WTC11 (cell line): ENCODE measurements at regions not wholly inside any gene's neighbourhood (a gene's known extent, or its start where the extent isn't known, plus 50 kb on each side); places are given as distances from the start of the nearest gene placed in this dataset.

Experiments
- ATAC-seq: fragments of 200-7000 bp; cut with Tn5 transposase; 2 replicates; pipeline ENCODE4 v1.10.0; 2021; ENCODE audit warnings: mild to moderate bottlenecking, moderate library complexity
- CTCF ChIA-PET: fragments of 300-600 bp; sonication (Branson Sonifier 250); formaldehyde crosslinking; loops from one replicate; lab custom pipeline; 2021; ENCODE audit warnings: antibody characterized with exemption; lab: Charles Lee
- POLR2A ChIA-PET: fragments of 350-600 bp; sonication (Branson Sonifier 250); formaldehyde crosslinking; loops from one replicate; lab custom pipeline; 2021; ENCODE audit warnings: antibody characterized with exemption; lab: Charles Lee
- DNase-seq: peaks from one replicate; pipeline ENCODE4 v3.0.0; 2021; ENCODE audit warnings: low spot score
- H3K27ac Mint-ChIP-seq: 2 replicates; pipeline ENCODE4 v1.8.0; 2021; ENCODE audit warnings: mixed read lengths
- H3K27me3 Mint-ChIP-seq: 2 replicates; pipeline ENCODE4 v1.8.0; 2021; ENCODE audit warnings: low read depth, mild to moderate bottlenecking, moderate library complexity, mixed read lengths
- H3K36me3 Mint-ChIP-seq: 2 replicates; pipeline ENCODE4 v1.8.0; 2021; ENCODE audit warnings: mixed read lengths
- H3K4me1 Mint-ChIP-seq: 2 replicates; pipeline ENCODE4 v1.8.0; 2022; ENCODE audit warnings: mixed read lengths
- H3K4me3 Mint-ChIP-seq: 2 replicates; pipeline ENCODE4 v1.8.0; 2021; ENCODE audit warnings: mild to moderate bottlenecking, moderate library complexity, mixed read lengths
- H3K9me3 Mint-ChIP-seq: 2 replicates; pipeline ENCODE4 v1.8.0; 2021; ENCODE audit warnings: mixed read lengths
- FOXK1 ChIP-seq: sonication (generic); formaldehyde crosslinking; IDR thresholded peaks from 2 replicates; pipeline ENCODE4 v1.8.0; 2022; ENCODE audit warnings: mild to moderate bottlenecking, moderate library complexity, missing genetic modification reagents
- GTF2I ChIP-seq: fragments of 250-450 bp; sonication (Bioruptor Pico); conservative IDR thresholded peaks from 2 replicates; pipeline ENCODE4 v1.4.0; 2021; ENCODE audit warnings: mild to moderate bottlenecking
- MXD4 ChIP-seq: fragments of 250-450 bp; sonication (Bioruptor Pico); IDR thresholded peaks from 2 replicates; pipeline ENCODE4 v1.8.0; 2021; ENCODE audit warnings: mild to moderate bottlenecking, moderate library complexity, borderline replicate concordance
- MYBL2 ChIP-seq: sonication (generic); formaldehyde crosslinking; IDR thresholded peaks from 2 replicates; pipeline ENCODE4 v1.8.1; 2023; ENCODE audit warnings: mild to moderate bottlenecking, moderate library complexity, missing genetic modification reagents
- SOX15 ChIP-seq: fragments of 250-450 bp; sonication (Bioruptor Pico); IDR thresholded peaks from 2 replicates; pipeline ENCODE4 v1.9.0; 2021; ENCODE audit warnings: mild to moderate bottlenecking
- SP1 ChIP-seq: sonication (generic); formaldehyde crosslinking; conservative IDR thresholded peaks from 2 replicates; pipeline ENCODE4 v1.8.1; 2022; ENCODE audit warnings: missing genetic modification reagents
- ZNF671 ChIP-seq: fragments of 250-450 bp; sonication (Bioruptor Pico); IDR thresholded peaks from 2 replicates; pipeline ENCODE4 v1.8.0; 2021; ENCODE audit warnings: mild to moderate bottlenecking
- TF ChIP-seq, protein P1 (sequence below): sonication (generic); formaldehyde crosslinking; IDR thresholded peaks from 2 replicates; pipeline ENCODE4 v1.8.1; 2023; ENCODE audit warnings: mild to moderate bottlenecking, moderate library complexity, missing genetic modification reagents
- TF ChIP-seq, protein P2 (sequence below): fragments of 250-450 bp; sonication (Bioruptor Pico); IDR thresholded peaks from 2 replicates; pipeline ENCODE4 v1.9.0; 2021; ENCODE audit warnings: mild to moderate bottlenecking
- TF ChIP-seq, protein P3 (sequence below): sonication (generic); formaldehyde crosslinking; conservative IDR thresholded peaks from 2 replicates; pipeline ENCODE4 v1.8.1; 2023; ENCODE audit warnings: mild to moderate bottlenecking, low read depth, missing genetic modification reagents, moderate library complexity
- TF ChIP-seq, protein P4 (sequence below): sonication (generic); formaldehyde crosslinking; conservative IDR thresholded peaks from 2 replicates; pipeline ENCODE4 v1.8.1; 2022; ENCODE audit warnings: mild to moderate bottlenecking, missing genetic modification reagents
- TF ChIP-seq, protein P5 (sequence below): sonication (generic); formaldehyde crosslinking; IDR thresholded peaks from 2 replicates; pipeline ENCODE4 v1.8.1; 2022; ENCODE audit warnings: missing genetic modification reagents, borderline replicate concordance

DNA sequence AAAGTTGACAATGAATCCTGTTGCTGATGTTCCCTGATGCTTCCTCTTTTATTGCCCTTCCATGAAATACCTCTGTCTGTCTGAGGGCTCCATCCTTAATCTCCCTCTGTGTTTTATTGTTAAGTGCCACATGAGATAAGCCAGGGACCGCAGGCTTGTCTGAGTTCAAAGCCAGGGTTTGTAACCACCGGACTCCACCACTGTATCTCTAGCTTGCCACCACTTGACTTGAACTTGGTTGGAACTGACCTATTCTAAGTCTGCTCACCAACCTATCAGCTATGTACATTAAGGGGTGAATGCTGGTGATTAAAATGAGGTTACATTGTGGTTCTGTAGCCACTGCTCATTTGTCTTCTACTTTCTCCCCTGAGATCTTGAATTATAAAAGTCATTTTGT is 328.5 kb upstream of the ZEB2 start (continued):
- TF ChIP-seq, protein P1, sequence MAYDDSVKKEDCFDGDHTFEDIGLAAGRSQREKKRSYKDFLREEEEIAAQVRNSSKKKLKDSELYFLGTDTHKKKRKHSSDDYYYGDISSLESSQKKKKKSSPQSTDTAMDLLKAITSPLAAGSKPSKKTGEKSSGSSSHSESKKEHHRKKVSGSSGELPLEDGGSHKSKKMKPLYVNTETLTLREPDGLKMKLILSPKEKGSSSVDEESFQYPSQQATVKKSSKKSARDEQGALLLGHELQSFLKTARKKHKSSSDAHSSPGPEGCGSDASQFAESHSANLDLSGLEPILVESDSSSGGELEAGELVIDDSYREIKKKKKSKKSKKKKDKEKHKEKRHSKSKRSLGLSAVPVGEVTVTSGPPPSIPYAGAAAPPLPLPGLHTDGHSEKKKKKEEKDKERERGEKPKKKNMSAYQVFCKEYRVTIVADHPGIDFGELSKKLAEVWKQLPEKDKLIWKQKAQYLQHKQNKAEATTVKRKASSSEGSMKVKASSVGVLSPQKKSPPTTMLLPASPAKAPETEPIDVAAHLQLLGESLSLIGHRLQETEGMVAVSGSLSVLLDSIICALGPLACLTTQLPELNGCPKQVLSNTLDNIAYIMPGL, result no peak
- TF ChIP-seq GTF2I, result no peak
- no peak for TF ChIP-seq MXD4

DNA sequence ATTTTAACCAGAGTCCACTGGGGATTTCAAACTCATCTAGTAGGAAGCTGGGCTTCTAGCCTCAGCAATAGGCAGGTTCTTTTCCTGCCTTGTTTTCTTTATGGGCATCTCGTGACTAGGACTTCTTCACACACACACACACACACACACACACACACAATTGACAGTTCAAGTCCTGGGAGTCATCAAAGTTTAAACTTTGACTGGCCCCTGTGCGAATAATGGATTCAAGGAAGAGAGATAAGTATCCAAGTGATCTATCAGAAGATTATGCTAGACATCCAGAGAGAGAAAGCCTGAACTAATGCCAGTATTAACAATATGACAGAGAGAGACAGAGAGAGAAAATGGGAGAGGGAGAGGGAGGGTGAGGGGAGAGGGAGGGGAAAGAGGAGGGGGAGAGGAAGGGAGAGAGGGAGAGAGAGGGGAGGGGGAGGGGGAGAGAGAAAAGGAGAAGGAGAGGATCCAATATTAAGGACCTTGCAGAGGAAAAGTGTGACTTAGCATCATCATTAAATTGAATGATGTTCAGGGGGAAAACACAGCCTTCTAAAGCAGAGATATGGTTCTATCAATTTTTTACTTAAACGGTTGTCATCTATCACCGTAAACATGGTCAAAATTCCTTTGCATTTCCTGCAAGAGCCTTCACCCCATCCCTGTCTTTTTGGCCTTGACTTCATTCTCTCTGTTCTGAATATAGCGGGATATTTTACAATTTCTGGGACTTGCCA is 327.6 kb upstream of the ZEB2 start:
- ATAC-seq (no peak), DNase-seq (no peak)
- H3K4me3 Mint-ChIP-seq, result no peak overlapping the region
- H3K9me3 Mint-ChIP-seq, result no peaks in the 10 kb centered on the region; the same call in 1 of the 2 replicates
- CTCF ChIA-PET, result no interaction called here
- H3K36me3 Mint-ChIP-seq, result no peaks in the 10 kb centered on the region
- no peaks in the 10 kb centered on the region for H3K27me3 Mint-ChIP-seq
- no peak overlapping the region for H3K27ac Mint-ChIP-seq
- H3K4me1 Mint-ChIP-seq, result peaks cover 27% of the 10 kb centered on the region
- no peak for TF ChIP-seq SOX15 (CRISPR knock-in tag)
- TF ChIP-seq MYBL2 (CRISPR knock-in tag), result no peak
- no peak for TF ChIP-seq GTF2I
- TF ChIP-seq, protein P2, sequence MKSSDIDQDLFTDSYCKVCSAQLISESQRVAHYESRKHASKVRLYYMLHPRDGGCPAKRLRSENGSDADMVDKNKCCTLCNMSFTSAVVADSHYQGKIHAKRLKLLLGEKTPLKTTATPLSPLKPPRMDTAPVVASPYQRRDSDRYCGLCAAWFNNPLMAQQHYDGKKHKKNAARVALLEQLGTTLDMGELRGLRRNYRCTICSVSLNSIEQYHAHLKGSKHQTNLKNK, result no peak
- no peak for TF ChIP-seq SP1 (CRISPR knock-in tag)
- TF ChIP-seq, protein P1, result no peak
- TF ChIP-seq, protein P3, sequence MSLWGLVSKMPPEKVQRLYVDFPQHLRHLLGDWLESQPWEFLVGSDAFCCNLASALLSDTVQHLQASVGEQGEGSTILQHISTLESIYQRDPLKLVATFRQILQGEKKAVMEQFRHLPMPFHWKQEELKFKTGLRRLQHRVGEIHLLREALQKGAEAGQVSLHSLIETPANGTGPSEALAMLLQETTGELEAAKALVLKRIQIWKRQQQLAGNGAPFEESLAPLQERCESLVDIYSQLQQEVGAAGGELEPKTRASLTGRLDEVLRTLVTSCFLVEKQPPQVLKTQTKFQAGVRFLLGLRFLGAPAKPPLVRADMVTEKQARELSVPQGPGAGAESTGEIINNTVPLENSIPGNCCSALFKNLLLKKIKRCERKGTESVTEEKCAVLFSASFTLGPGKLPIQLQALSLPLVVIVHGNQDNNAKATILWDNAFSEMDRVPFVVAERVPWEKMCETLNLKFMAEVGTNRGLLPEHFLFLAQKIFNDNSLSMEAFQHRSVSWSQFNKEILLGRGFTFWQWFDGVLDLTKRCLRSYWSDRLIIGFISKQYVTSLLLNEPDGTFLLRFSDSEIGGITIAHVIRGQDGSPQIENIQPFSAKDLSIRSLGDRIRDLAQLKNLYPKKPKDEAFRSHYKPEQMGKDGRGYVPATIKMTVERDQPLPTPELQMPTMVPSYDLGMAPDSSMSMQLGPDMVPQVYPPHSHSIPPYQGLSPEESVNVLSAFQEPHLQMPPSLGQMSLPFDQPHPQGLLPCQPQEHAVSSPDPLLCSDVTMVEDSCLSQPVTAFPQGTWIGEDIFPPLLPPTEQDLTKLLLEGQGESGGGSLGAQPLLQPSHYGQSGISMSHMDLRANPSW, result no peak
- TF ChIP-seq ZNF671 (CRISPR knock-in tag), result no peak
- TF ChIP-seq, protein P4, sequence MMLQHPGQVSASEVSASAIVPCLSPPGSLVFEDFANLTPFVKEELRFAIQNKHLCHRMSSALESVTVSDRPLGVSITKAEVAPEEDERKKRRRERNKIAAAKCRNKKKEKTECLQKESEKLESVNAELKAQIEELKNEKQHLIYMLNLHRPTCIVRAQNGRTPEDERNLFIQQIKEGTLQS (CRISPR knock-in tag), result no peak
- TF ChIP-seq, protein P5, sequence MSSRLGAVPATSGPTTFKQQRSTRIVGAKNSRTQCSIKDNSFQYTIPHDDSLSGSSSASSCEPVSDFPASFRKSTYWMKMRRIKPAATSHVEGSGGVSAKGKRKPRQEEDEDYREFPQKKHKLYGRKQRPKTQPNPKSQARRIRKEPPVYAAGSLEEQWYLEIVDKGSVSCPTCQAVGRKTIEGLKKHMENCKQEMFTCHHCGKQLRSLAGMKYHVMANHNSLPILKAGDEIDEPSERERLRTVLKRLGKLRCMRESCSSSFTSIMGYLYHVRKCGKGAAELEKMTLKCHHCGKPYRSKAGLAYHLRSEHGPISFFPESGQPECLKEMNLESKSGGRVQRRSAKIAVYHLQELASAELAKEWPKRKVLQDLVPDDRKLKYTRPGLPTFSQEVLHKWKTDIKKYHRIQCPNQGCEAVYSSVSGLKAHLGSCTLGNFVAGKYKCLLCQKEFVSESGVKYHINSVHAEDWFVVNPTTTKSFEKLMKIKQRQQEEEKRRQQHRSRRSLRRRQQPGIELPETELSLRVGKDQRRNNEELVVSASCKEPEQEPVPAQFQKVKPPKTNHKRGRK (CRISPR knock-in tag), result no peak
- POLR2A ChIA-PET, result no interaction called here

DNA sequence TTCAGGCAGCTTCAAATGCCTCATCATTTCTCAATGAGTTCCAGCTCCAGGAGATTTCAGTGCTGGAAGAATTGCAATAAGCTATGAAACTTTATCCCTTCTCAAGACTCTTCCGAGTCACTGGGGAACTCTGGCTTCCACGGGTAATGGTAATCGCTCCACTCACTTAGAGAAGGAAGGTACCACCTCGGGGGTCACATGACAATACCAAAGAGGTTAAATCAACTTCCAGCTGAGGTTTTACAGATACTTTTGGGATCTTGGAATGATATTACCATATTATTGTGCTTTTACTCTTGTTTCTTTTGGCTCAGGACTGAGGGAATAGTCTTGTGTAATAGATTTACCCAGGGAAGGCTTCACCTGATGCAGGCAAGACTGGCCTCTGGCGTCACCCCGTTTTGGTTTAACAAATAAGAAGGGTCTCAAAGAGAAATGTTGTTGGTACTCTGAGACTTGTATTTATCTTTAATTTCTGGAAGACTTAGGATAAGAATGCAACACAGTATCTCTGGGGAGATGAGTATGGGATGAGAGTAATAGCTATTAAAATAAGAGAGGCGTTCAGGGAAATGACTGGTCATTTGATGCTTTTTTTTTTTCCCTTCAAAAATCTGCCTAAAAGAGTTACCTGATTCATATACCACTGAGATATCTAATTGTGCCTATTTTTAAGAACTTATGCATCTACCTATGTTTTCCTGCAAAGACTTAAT is 316.9 kb upstream of the ZEB2 start:
- POLR2A ChIA-PET, result no interaction called here
- Mint-ChIP-seq H3K36me3 (no peaks in the 10 kb centered on the region), H3K9me3 (no peaks in the 10 kb centered on the region), H3K4me1 (no peaks in the 10 kb centered on the region), H3K4me3 (no peak overlapping the region), H3K27me3 (no peaks in the 10 kb centered on the region), H3K27ac (no peak overlapping the region)
- no peak for ATAC-seq
- DNase-seq, result no peak
- CTCF ChIA-PET, result no interaction called here
- TF ChIP-seq FOXK1 (CRISPR knock-in tag), result no peak
